RWPE1 (cell line): ENCODE measurements at regions not wholly inside any gene's neighbourhood (a gene's known extent, or its start where the extent isn't known, plus 50 kb on each side); places are given as distances from the start of the nearest gene placed in this dataset.

Experiments used
- CTCF ChIA-PET: fragments of 350-600 bp; sonication (Branson Sonifier 250); formaldehyde crosslinking; extraction: SDS; loops from one replicate; lab custom pipeline; 2021; lab: Yijun Ruan, JAX
- POLR2A ChIA-PET: fragments of 400-600 bp; formaldehyde crosslinking; extraction: SDS; loops from one replicate; lab custom pipeline; 2020; ENCODE audit warnings: antibody characterized with exemption; ENCODE audit not compliant: low non-redundant PET; lab: Yijun Ruan, JAX
- DNase-seq: peaks from one replicate; pipeline ENCODE4 v3.0.0; 2012; ENCODE audit warnings: low spot score
- H3K27ac ChIP-seq: fragments of 450-650 bp; 2 replicates; pipeline ENCODE4 v1.5.1; 2017
- TF ChIP-seq, protein P1 (sequence below): fragments of 450-650 bp; conservative IDR thresholded peaks from 2 replicates; pipeline ENCODE4 v1.5.1; 2017; ENCODE audit warnings: low read depth, mild to moderate bottlenecking

- ChIA-PET CTCF (interaction anchor here (0.5 to 0.7 kb wide), 2 partner anchors 216 to 1702 kb away, joined by 3 to 4 read pairs; no protein-coding TSS in a partner anchor), POLR2A (no interaction called here)
- no peak overlapping the region for H3K27ac ChIP-seq
- DNase-seq: no peak
- TF ChIP-seq, protein P1, sequence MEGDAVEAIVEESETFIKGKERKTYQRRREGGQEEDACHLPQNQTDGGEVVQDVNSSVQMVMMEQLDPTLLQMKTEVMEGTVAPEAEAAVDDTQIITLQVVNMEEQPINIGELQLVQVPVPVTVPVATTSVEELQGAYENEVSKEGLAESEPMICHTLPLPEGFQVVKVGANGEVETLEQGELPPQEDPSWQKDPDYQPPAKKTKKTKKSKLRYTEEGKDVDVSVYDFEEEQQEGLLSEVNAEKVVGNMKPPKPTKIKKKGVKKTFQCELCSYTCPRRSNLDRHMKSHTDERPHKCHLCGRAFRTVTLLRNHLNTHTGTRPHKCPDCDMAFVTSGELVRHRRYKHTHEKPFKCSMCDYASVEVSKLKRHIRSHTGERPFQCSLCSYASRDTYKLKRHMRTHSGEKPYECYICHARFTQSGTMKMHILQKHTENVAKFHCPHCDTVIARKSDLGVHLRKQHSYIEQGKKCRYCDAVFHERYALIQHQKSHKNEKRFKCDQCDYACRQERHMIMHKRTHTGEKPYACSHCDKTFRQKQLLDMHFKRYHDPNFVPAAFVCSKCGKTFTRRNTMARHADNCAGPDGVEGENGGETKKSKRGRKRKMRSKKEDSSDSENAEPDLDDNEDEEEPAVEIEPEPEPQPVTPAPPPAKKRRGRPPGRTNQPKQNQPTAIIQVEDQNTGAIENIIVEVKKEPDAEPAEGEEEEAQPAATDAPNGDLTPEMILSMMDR: no peak
Observed at GRCh38 chr21:35624901-35625300, 435.4 kb downstream of the SETD4 start.

- CTCF ChIA-PET: interaction anchor here (0.7 kb wide), 1 partner anchor 11 kb away, joined by 3 read pairs; no protein-coding TSS in a partner anchor
- TF ChIP-seq, protein P1: no peak
- DNase-seq: no peak
- POLR2A ChIA-PET: no interaction called here
- H3K27ac ChIP-seq: no peak overlapping the region
Observed at GRCh38 chr21:35622612-35623011, 437.7 kb downstream of the SETD4 start.

- TF ChIP-seq, protein P1: no peak
- ChIA-PET POLR2A (no interaction called here), CTCF (no interaction called here)
- no peak overlapping the region for H3K27ac ChIP-seq
- DNase-seq: peak; percentile 19
Observed at GRCh38 chr21:35619184-35619583, 441.1 kb downstream of the SETD4 start.

DNA sequence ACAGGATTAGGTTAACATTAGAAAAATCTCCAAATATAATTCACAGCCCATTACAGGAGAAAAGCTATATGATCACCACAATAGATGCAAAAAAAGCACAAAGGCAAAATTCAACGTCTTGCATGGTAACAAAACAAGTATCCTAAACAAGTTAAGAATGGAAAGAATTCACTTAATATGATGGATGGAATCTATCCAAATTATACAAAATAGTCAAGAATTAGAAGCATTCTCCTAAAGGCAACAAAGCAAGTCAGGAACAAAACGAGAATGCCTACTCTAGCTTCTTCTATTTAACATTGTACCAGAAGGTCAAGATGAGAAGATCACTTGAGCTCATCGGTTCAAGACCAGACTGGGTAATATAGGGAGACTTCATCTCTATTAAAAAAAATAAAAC, 442.8 kb downstream of the SETD4 start:
- no peak for DNase-seq
- CTCF ChIA-PET: no interaction called here
- H3K27ac ChIP-seq: no peak overlapping the region
- POLR2A ChIA-PET: no interaction called here
- TF ChIP-seq, protein P1: no peak

DNA sequence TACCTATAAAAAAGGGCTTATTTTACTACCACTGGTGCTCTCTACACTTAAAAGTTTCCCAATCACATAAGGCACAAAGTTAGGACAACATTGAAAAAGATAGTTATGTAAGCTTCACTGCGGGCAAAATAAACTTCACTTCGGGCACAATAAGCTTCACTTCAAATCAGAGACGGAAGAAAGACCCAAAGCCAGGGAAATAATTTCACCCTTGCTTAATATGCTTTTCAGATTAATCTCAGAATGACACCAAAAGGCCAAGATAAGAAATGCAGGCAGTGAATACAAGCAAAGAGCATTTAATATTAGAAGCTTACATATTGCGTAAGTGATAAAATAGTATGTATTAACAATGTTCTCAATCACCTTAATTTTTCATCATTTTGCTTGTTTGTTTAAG, 444.2 kb downstream of the SETD4 start:
- TF ChIP-seq, protein P1: peak; percentile 43
- no peak overlapping the region for H3K27ac ChIP-seq
- no peak for DNase-seq
- ChIA-PET POLR2A (no interaction called here), CTCF (interaction anchor here (0.6 to 0.8 kb wide), 2 partner anchors 55 to 871 kb away, joined by 3 to 4 read pairs; no protein-coding TSS in a partner anchor)

- CTCF ChIA-PET: no interaction called here
- no peak for DNase-seq
- no peak overlapping the region for H3K27ac ChIP-seq
- TF ChIP-seq, protein P1: no peak
- POLR2A ChIA-PET: no interaction called here
Observed at GRCh38 chr21:35615325-35615724, 445.0 kb downstream of the SETD4 start.
